H1 (cell line): ENCODE measurements at regions not wholly inside any gene's neighbourhood (a gene's known extent, or its start where the extent isn't known, plus 50 kb on each side); places are given as distances from the start of the nearest gene placed in this dataset.

Source experiments
- CTCF ChIA-PET: fragments of 300-600 bp; sonication (Branson Sonifier 250); formaldehyde crosslinking; loops from one replicate; lab custom pipeline; 2021; ENCODE audit not compliant: partially characterized antibody; lab: Charles Lee
- POLR2A ChIA-PET: fragments of 300-600 bp; sonication (Branson Sonifier 250); formaldehyde crosslinking; loops from one replicate; lab custom pipeline; 2021; ENCODE audit warnings: inconsistent platforms; ENCODE audit not compliant: partially characterized antibody; lab: Charles Lee
- DNase-seq, 2 experiments: peaks; one replicate each; pipeline versions ENCODE4 v3.0.0 to v3.0.0-alpha.2; 2010 to 2022; ENCODE audit warnings: low spot score in 2 of 2, low read depth in 1 of 2, mixed read lengths in 1 of 2
- FAIRE-seq: peaks from 2 replicates; lab custom pipeline; 2011; peaks lifted over from hg19 to GRCh38; lab: Jason Lieb, UNC
- H2AFZ ChIP-seq: 2 replicates; pipeline ENCODE4 v1.8.1; 2012; ENCODE audit warnings: low read length, inconsistent platforms
- H2AK5ac ChIP-seq: 2 replicates; pipeline ENCODE4 v1.6.1; 2013; ENCODE audit warnings: low read depth, low read length
- H2BK120ac ChIP-seq: replicated peaks from 2 replicates; pipeline ENCODE3; 2013; ENCODE audit warnings: low read depth, low read length, inconsistent platforms
- H2BK12ac ChIP-seq: 2 replicates; pipeline ENCODE4 v1.6.1; 2013; ENCODE audit warnings: low read depth, low read length
- H2BK15ac ChIP-seq: 2 replicates; pipeline ENCODE4 v1.6.1; 2013; ENCODE audit warnings: low read length
- H2BK20ac ChIP-seq: 2 replicates; pipeline ENCODE4 v1.6.1; 2013; ENCODE audit warnings: low read length
- H2BK5ac ChIP-seq: 2 replicates; pipeline ENCODE4 v1.6.1; 2013; ENCODE audit warnings: low read depth, low read length
- H3K14ac ChIP-seq: 2 replicates; pipeline ENCODE4 v1.6.1; 2013; ENCODE audit warnings: inconsistent platforms; ENCODE audit not compliant: insufficient read length
- H3K18ac ChIP-seq: 2 replicates; pipeline ENCODE4 v1.6.1; 2013; ENCODE audit warnings: low read length; ENCODE audit errors: extremely low read depth
- H3K23ac ChIP-seq: 2 replicates; pipeline ENCODE4 v1.6.1; 2013; ENCODE audit warnings: inconsistent platforms; ENCODE audit not compliant: insufficient read length
- H3K23me2 ChIP-seq: 2 replicates; pipeline ENCODE4 v1.6.1; 2013; ENCODE audit warnings: low read depth, low read length
- H3K27ac ChIP-seq: 2 replicates; pipeline ENCODE4 v1.6.1; 2011; ENCODE audit warnings: low read depth, low read length, inconsistent platforms
- H3K27me3 ChIP-seq, 4 experiments: replicated peaks in 1 of 4; 1 replicate in 1 of 4; 2 replicates in 3 of 4; pipeline versions ENCODE4 v1.6.1 to v1.8.1; 2011 to 2013; ENCODE audit warnings: low read length in 3 of 4, mild to moderate bottlenecking in 3 of 4, inconsistent platforms in 2 of 4, mixed read lengths in 2 of 4, moderate library complexity in 1 of 4; ENCODE audit not compliant: control insufficient read depth in 3 of 4, insufficient read depth in 3 of 4; ENCODE audit errors: extremely low read depth in 1 of 4
- H3K36me3 ChIP-seq, 4 experiments: 2 replicates each; pipeline versions ENCODE4 v1.6.1 to v1.8.1; 2011 to 2013; ENCODE audit warnings: mild to moderate bottlenecking in 4 of 4, low read length in 3 of 4, moderate library complexity in 2 of 4, control low read depth in 1 of 4, inconsistent platforms in 1 of 4; ENCODE audit not compliant: insufficient read depth in 4 of 4, control insufficient read depth in 2 of 4
- H3K4ac ChIP-seq: replicated peaks from 2 replicates; pipeline ENCODE3; 2013; ENCODE audit warnings: low read length, low read depth, mixed read lengths, inconsistent platforms; ENCODE audit not compliant: insufficient read length
- H3K4me1 ChIP-seq, 4 experiments: replicated peaks in 1 of 4; 1 replicate in 1 of 4; 2 replicates in 3 of 4; pipeline versions ENCODE4 v1.6.1 to v1.8.1; 2011 to 2013; ENCODE audit warnings: low read length in 3 of 4, inconsistent platforms in 2 of 4, mixed read lengths in 1 of 4; ENCODE audit not compliant: insufficient read depth in 4 of 4, control insufficient read depth in 3 of 4
- H3K4me2 ChIP-seq, 2 experiments: 2 replicates each; pipeline versions ENCODE4 v1.6.1 to v1.8.1; 2011 to 2013; ENCODE audit warnings: low read depth in 2 of 2, low read length in 2 of 2, control low read depth in 1 of 2, inconsistent platforms in 1 of 2, mild to moderate bottlenecking in 1 of 2; ENCODE audit not compliant: insufficient read depth in 1 of 2
- H3K4me3 ChIP-seq, 4 experiments: fragments of 200-600, 300-600 bp in 1 of 4; sonication (generic), shearing (Covaris generic), sonication (Bioruptor Twin) in 1 of 4; 2 replicates each; pipeline versions ENCODE4 v1.5.1 to v1.8.1; 2011 to 2016; ENCODE audit warnings: low read length in 4 of 4, low read depth in 3 of 4, control low read depth in 2 of 4, inconsistent platforms in 2 of 4, mild to moderate bottlenecking in 2 of 4, mixed read lengths in 1 of 4, moderate library complexity in 1 of 4; ENCODE audit not compliant: insufficient read depth in 2 of 4; ENCODE audit errors: extremely low read depth in 1 of 4
- H3K56ac ChIP-seq: replicated peaks from 2 replicates; pipeline ENCODE3; 2013; ENCODE audit warnings: low read depth, mild to moderate bottlenecking, mixed read lengths, low read length, inconsistent platforms; ENCODE audit not compliant: insufficient read length
- H3K79me1 ChIP-seq: 2 replicates; pipeline ENCODE4 v1.6.1; 2013; ENCODE audit warnings: low read depth, low read length, control low read depth
- H3K79me2 ChIP-seq, 2 experiments: 2 replicates each; pipeline versions ENCODE4 v1.6.1 to v1.8.1; 2012 to 2013; ENCODE audit warnings: low read length in 2 of 2, mild to moderate bottlenecking in 2 of 2, inconsistent platforms in 1 of 2; ENCODE audit not compliant: insufficient read depth in 2 of 2, control insufficient read depth in 1 of 2
- H3K9ac ChIP-seq, 4 experiments: replicated peaks in 1 of 4; 1 replicate in 1 of 4; 2 replicates in 3 of 4; pipeline versions ENCODE4 v1.6.1 to v1.8.1; 2011 to 2013; ENCODE audit warnings: low read depth in 3 of 4, low read length in 3 of 4, control low read depth in 2 of 4, mild to moderate bottlenecking in 2 of 4, moderate library complexity in 2 of 4, inconsistent platforms in 1 of 4; ENCODE audit errors: extremely low read depth in 1 of 4
- H3K9me3 ChIP-seq, 2 experiments: 2 replicates each; pipeline versions ENCODE4 v1.6.1 to v1.8.1; 2012 to 2013; ENCODE audit warnings: mild to moderate bottlenecking in 2 of 2, moderate library complexity in 2 of 2, control low read depth in 1 of 2, inconsistent platforms in 1 of 2, low read depth in 1 of 2, low read length in 1 of 2, mixed read lengths in 1 of 2; ENCODE audit not compliant: insufficient read depth in 2 of 2
- H4K20me1 ChIP-seq, 2 experiments: replicated peaks in 1 of 2; 2 replicates each; pipeline versions ENCODE3 to v1.8.1; 2011 to 2013; ENCODE audit warnings: inconsistent platforms in 2 of 2, low read length in 2 of 2, mild to moderate bottlenecking in 1 of 2; ENCODE audit not compliant: insufficient read depth in 2 of 2, control insufficient read depth in 1 of 2
- H4K5ac ChIP-seq: 2 replicates; pipeline ENCODE4 v1.6.1; 2013; ENCODE audit warnings: low read length, low read depth, mixed read lengths, inconsistent platforms; ENCODE audit not compliant: insufficient read length
- H4K8ac ChIP-seq: 2 replicates; pipeline ENCODE4 v1.8.0; 2013; ENCODE audit warnings: mild to moderate bottlenecking, moderate library complexity, low read length, inconsistent platforms; ENCODE audit not compliant: insufficient read depth; ENCODE audit errors: extremely low read depth
- H4K91ac ChIP-seq: replicated peaks from 2 replicates; pipeline ENCODE3; 2013; ENCODE audit warnings: low read length, mixed read lengths, inconsistent platforms; ENCODE audit not compliant: insufficient read length
- KDM1A ChIP-seq: fragments of 200-600, 300-600 bp; sonication (generic); IDR thresholded peaks from 2 replicates; pipeline ENCODE4 v1.7.1; 2016; ENCODE audit warnings: mild to moderate bottlenecking, low read length, borderline replicate concordance
- WGBS, 2 experiments: shearing (Covaris generic) in 1 of 2; methylation state at CpG; one replicate each; pipeline versions ENCODE4 v1.1.6 to v1.1.7; 2013 to 2015; ENCODE audit warnings: low lambda C conversion rate in 2 of 2, mixed read lengths in 2 of 2, inconsistent platforms in 1 of 2, low coverage in 1 of 2, missing lambda C conversion rate in 1 of 2; ENCODE audit not compliant: insufficient replicate concordance in 2 of 2, insufficient coverage in 1 of 2, insufficient read length in 1 of 2; ENCODE audit errors: extremely low coverage in 1 of 2, missing lambda C conversion rate in 1 of 2; 5-methylcytosine and 5-hydroxymethylcytosine counted together
- TF ChIP-seq, protein P1 (sequence below): IDR thresholded peaks from 2 replicates; pipeline ENCODE4 v1.6.1; 2012; ENCODE audit warnings: inconsistent platforms

DNA sequence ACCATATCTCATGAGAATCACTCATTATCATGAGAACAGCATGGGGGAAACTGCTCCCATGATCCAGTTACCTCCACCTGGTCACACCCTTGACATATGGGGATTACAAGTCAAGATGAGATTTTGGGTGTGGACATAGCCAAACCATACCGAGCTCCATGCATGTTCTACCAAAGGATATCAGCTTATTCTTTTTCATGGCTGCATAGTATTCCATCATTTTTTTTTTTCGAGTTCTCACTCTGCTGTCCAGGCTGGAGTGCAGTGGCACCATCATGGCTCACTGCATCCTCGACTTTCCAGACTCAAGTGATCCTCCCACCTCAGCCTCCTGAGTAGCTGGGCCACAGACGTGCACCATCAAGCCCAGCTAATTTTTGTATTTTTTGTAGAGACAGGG is 668.3 kb downstream of the GATA3 start:
- Histone ChIP-seq H3K9me3 (no peaks in the 10 kb centered on the region), H4K5ac (no peak overlapping the region), H3K14ac (no peak overlapping the region), H3K4me3 (no peak overlapping the region), H3K79me2 (no peaks in the 10 kb centered on the region), H3K36me3 (no peaks in the 10 kb centered on the region), H2BK20ac (no peak overlapping the region), H2BK12ac (no peak overlapping the region), H3K27ac (no peak overlapping the region), H3K56ac (no peak overlapping the region), H4K91ac (no peak overlapping the region), H2BK15ac (no peak overlapping the region), H3K4me1 (peaks cover 0 to 5% (median 0%) of the 10 kb centered on the region in 4 experiments; a peak in 2 of 7 replicates), H4K20me1 (no peaks in the 10 kb centered on the region), H3K79me1 (no peaks in the 10 kb centered on the region), H3K4ac (no peak overlapping the region), H3K4me2 (no peak overlapping the region), H2BK120ac (no peak overlapping the region), H2AK5ac (no peak overlapping the region), H2BK5ac (no peak overlapping the region), H3K23ac (no peak overlapping the region), H2AFZ (no peak overlapping the region), H3K27me3 (no peaks in the 10 kb centered on the region), H3K18ac (no peak overlapping the region), H3K9ac (no peak overlapping the region), H3K23me2 (no peaks in the 10 kb centered on the region), H4K8ac (no peak overlapping the region)
- TF ChIP-seq KDM1A = peak; percentile 75; the same call in 1 of the 2 replicates
- TF ChIP-seq, protein P1, sequence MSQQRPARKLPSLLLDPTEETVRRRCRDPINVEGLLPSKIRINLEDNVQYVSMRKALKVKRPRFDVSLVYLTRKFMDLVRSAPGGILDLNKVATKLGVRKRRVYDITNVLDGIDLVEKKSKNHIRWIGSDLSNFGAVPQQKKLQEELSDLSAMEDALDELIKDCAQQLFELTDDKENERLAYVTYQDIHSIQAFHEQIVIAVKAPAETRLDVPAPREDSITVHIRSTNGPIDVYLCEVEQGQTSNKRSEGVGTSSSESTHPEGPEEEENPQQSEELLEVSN = no peak
- DNase-seq (no peak), FAIRE-seq (no peak)
- CTCF ChIA-PET = interaction anchor here (1.0 kb wide), 1 partner anchor 589 kb away, joined by 3 read pairs; no protein-coding TSS in a partner anchor
- WGBS, 2 experiments = 79% methylated on average over 4 of the region's 4 CpGs; no CpG with 5 or more reads in 1 of the 2 experiments
- POLR2A ChIA-PET = no interaction called here
